Left renal pelvis (tissue), 4 donors: ENCODE measurements at regions not wholly inside any gene's neighbourhood (a gene's known extent, or its start where the extent isn't known, plus 50 kb on each side); places are given as distances from the start of the nearest gene placed in this dataset.
A peak's percentile ranks its signal among the peaks of the same experiment; 100 is the strongest.

Experiments
- DNase-seq, 4 donors: peaks; one replicate each; pipeline ENCODE4 v3.0.0-alpha.2; 2013; ENCODE audit warnings: low read depth in 4 of 4, low spot score in 3 of 4

GRCh38 chr13:34347784-34348573 is 530.0 kb downstream of the RFC3 start:
- peak; percentile 31 to 73 (median 56) for DNase-seq

GRCh38 chr13:34349091-34349722 is 531.3 kb downstream of the RFC3 start:
- no peak for DNase-seq

- no peak for DNase-seq
Measured at GRCh38 chr13:34350671-34351070, 532.7 kb downstream of the RFC3 start.

GRCh38 chr13:34351134-34351533 is 533.2 kb downstream of the RFC3 start:
- no peak for DNase-seq

GRCh38 chr13:34352958-34353357 is 535.0 kb downstream of the RFC3 start:
- DNase-seq, result no peak

- no peak for DNase-seq
Measured at GRCh38 chr13:34356686-34357434, 538.9 kb downstream of the RFC3 start.

- no peak for DNase-seq
Measured at GRCh38 chr13:34357435-34358232, 539.7 kb downstream of the RFC3 start.

- DNase-seq, result no peak
Measured at GRCh38 chr13:34358811-34359513, 541.0 kb downstream of the RFC3 start.

GRCh38 chr13:34360702-34361101 is 542.8 kb downstream of the RFC3 start:
- DNase-seq, result no peak

- no peak for DNase-seq
Measured at GRCh38 chr13:34361560-34361959, 543.6 kb downstream of the RFC3 start.

GRCh38 chr13:34363266-34363665 is 545.3 kb downstream of the RFC3 start:
- no peak for DNase-seq

- DNase-seq, result peak in 1 of 4 donors; percentile 4
Measured at GRCh38 chr13:34364633-34365032, 546.7 kb downstream of the RFC3 start.

- DNase-seq, result no peak
Measured at GRCh38 chr13:34369931-34370330, 552.0 kb downstream of the RFC3 start.

GRCh38 chr13:34371108-34371507 is 553.2 kb downstream of the RFC3 start:
- no peak for DNase-seq

GRCh38 chr13:34371645-34372395 is 553.9 kb downstream of the RFC3 start:
- no peak for DNase-seq

- DNase-seq, result no peak
Measured at GRCh38 chr13:34372581-34372980, 554.6 kb downstream of the RFC3 start.

- no peak for DNase-seq
Measured at GRCh38 chr13:34376483-34376882, 558.5 kb downstream of the RFC3 start.

GRCh38 chr13:34381228-34381627 is 560.8 kb upstream of the NBEA start:
- no peak for DNase-seq

- DNase-seq, result no peak
Measured at GRCh38 chr13:34383728-34384127, 558.3 kb upstream of the NBEA start.
